DMS53 (cell line): ENCODE measurements at regions not wholly inside any gene's neighbourhood (a gene's known extent, or its start where the extent isn't known, plus 50 kb on each side); places are given as distances from the start of the nearest gene placed in this dataset.
"Not testable (repeated sequence)": the region's sequence is repeated elsewhere in the genome, so short reads cannot be mapped to it uniquely, and the experiment has no call there.

Source experiments
- DNase-seq: peaks from one replicate; lab custom pipeline; 2025; lab: John Stamatoyannopoulos, UW

GRCh38 chr18:53935399-53935798 lies 289.1 kb downstream of the MBD2 start:
- no peak for DNase-seq

GRCh38 chr18:53920312-53921075 lies 304.0 kb downstream of the MBD2 start:
- no peak for DNase-seq

- DNase-seq = no peak
These were observed 306.4 kb downstream of the MBD2 start for GRCh38 chr18:53918091-53918490.

- DNase-seq = no peak
These were observed 313.3 kb downstream of the MBD2 start for GRCh38 chr18:53911200-53911599.

- peak; percentile 37 for DNase-seq
These were observed 314.8 kb downstream of the MBD2 start for GRCh38 chr18:53909668-53910067.

- DNase-seq = no peak
These were observed 316.5 kb downstream of the MBD2 start for GRCh38 chr18:53907921-53908320.

GRCh38 chr18:53906681-53907080 lies 317.8 kb downstream of the MBD2 start:
- no peak for DNase-seq

GRCh38 chr18:53894675-53895442 lies 329.6 kb downstream of the MBD2 start:
- no peak for DNase-seq

GRCh38 chr18:53887447-53887846 lies 337.0 kb downstream of the MBD2 start:
- DNase-seq = no peak

- peak; percentile 42 for DNase-seq
These were observed 338.4 kb downstream of the MBD2 start for GRCh38 chr18:53886058-53886457.

GRCh38 chr18:53883771-53884170 lies 340.7 kb downstream of the MBD2 start:
- no peak for DNase-seq

GRCh38 chr18:53874103-53874502 lies 350.4 kb downstream of the MBD2 start:
- no peak for DNase-seq

GRCh38 chr18:53864770-53865169 lies 359.7 kb downstream of the MBD2 start:
- DNase-seq = peak; percentile 46

GRCh38 chr18:53862921-53863320 lies 361.5 kb downstream of the MBD2 start:
- no peak for DNase-seq

GRCh38 chr18:53861185-53861584 lies 363.3 kb downstream of the MBD2 start:
- no peak for DNase-seq

- no peak for DNase-seq
These were observed 364.7 kb downstream of the MBD2 start for GRCh38 chr18:53859764-53860163.

- DNase-seq = no peak
These were observed 373.6 kb downstream of the MBD2 start for GRCh38 chr18:53850902-53851301.

GRCh38 chr18:53843763-53844162 lies 380.7 kb downstream of the MBD2 start:
- DNase-seq = no peak

GRCh38 chr18:53843113-53843760 lies 381.2 kb downstream of the MBD2 start:
- DNase-seq = no peak

GRCh38 chr18:53838746-53839145 lies 385.7 kb downstream of the MBD2 start:
- DNase-seq = no peak

GRCh38 chr18:53821141-53821540 lies 403.3 kb downstream of the MBD2 start:
- not testable (repeated sequence) for DNase-seq

GRCh38 chr18:53819671-53820070 lies 404.8 kb downstream of the MBD2 start:
- DNase-seq = no peak

- DNase-seq = no peak
These were observed 405.3 kb downstream of the MBD2 start for GRCh38 chr18:53819174-53819573.
